GM23338 (cell line): ENCODE measurements at regions not wholly inside any gene's neighbourhood (a gene's known extent, or its start where the extent isn't known, plus 50 kb on each side); places are given as distances from the start of the nearest gene placed in this dataset.

Experiments used
- ATAC-seq: fragments of 200-7000 bp; cut with Tn5 transposase; 3 replicates; pipeline ENCODE4 v1.9.1; 2020
- DNase-seq: peaks from one replicate; pipeline ENCODE4 v3.0.0-alpha.2; 2015; ENCODE audit warnings: low spot score
- H2AFZ ChIP-seq: fragments of 200-600 bp; sonication (generic); 2 replicates; pipeline ENCODE4 v1.8.0; 2016; ENCODE audit warnings: antibody characterized with exemption, mild to moderate bottlenecking, moderate library complexity
- H3F3A ChIP-seq: fragments of 200-600 bp; sonication (generic); replicated peaks from 2 replicates; pipeline ENCODE4 v1.8.0; 2017; ENCODE audit warnings: antibody characterized with exemption, mixed run types, low read depth
- H3K27ac ChIP-seq: fragments of 200-600 bp; sonication (generic); 2 replicates; pipeline ENCODE4 v1.6.1; 2016; ENCODE audit warnings: low read depth
- H3K27me3 ChIP-seq: fragments of 200-600 bp; sonication (generic); 2 replicates; pipeline ENCODE4 v1.8.0; 2016; ENCODE audit warnings: mild to moderate bottlenecking, mixed run types, moderate library complexity; ENCODE audit not compliant: insufficient read depth
- H3K36me3 ChIP-seq: fragments of 200-600 bp; sonication (generic); 2 replicates; pipeline ENCODE4 v1.8.0; 2016; ENCODE audit warnings: mild to moderate bottlenecking; ENCODE audit not compliant: insufficient read depth
- H3K4me1 ChIP-seq: fragments of 200-600 bp; sonication (generic); 2 replicates; pipeline ENCODE4 v1.8.0; 2016; ENCODE audit warnings: mild to moderate bottlenecking, moderate library complexity; ENCODE audit not compliant: insufficient read depth
- H3K4me2 ChIP-seq: fragments of 200-600 bp; sonication (generic); 2 replicates; pipeline ENCODE4 v1.7.1; 2017; ENCODE audit warnings: mixed run types
- H3K4me3 ChIP-seq: fragments of 200-600 bp; sonication (generic); 2 replicates; pipeline ENCODE4 v1.6.1; 2016; ENCODE audit warnings: mixed run types
- H3K79me2 ChIP-seq: fragments of 200-600 bp; sonication (generic); replicated peaks from 2 replicates; pipeline ENCODE4 v1.8.0; 2017; ENCODE audit warnings: mild to moderate bottlenecking; ENCODE audit not compliant: insufficient read depth
- H3K9me2 ChIP-seq: fragments of 200-600 bp; sonication (generic); 2 replicates; pipeline ENCODE4 v1.8.0; 2017; ENCODE audit not compliant: insufficient read depth
- H4K20me1 ChIP-seq: fragments of 200-600 bp; sonication (generic); replicated peaks from 2 replicates; pipeline ENCODE4 v1.8.0; 2017; ENCODE audit warnings: mild to moderate bottlenecking; ENCODE audit not compliant: insufficient read depth
- H3K27ac Mint-ChIP-seq: 2 replicates; pipeline ENCODE4 v1.8.0; 2020; ENCODE audit warnings: inconsistent platforms, mild to moderate bottlenecking, moderate library complexity, mixed read lengths
- H3K27me3 Mint-ChIP-seq: 3 replicates; pipeline ENCODE4 v1.8.0; 2022; ENCODE audit warnings: low read depth, mild to moderate bottlenecking, moderate library complexity, mixed read lengths, inconsistent platforms; ENCODE audit not compliant: insufficient read depth, poor library complexity
- H3K36me3 Mint-ChIP-seq: 3 replicates; pipeline ENCODE4 v1.8.0; 2021; ENCODE audit warnings: low read depth, mild to moderate bottlenecking, inconsistent platforms, moderate library complexity, mixed read lengths
- H3K4me1 Mint-ChIP-seq: 3 replicates; pipeline ENCODE4 v1.8.0; 2020; ENCODE audit warnings: mild to moderate bottlenecking, inconsistent platforms, mixed read lengths
- H3K4me3 Mint-ChIP-seq: 3 replicates; pipeline ENCODE4 v1.8.0; 2021; ENCODE audit warnings: moderate library complexity, mild to moderate bottlenecking, inconsistent platforms, mixed read lengths
- H3K9me3 Mint-ChIP-seq: 3 replicates; pipeline ENCODE4 v1.8.0; 2020; ENCODE audit warnings: moderate library complexity, mild to moderate bottlenecking, inconsistent platforms, mixed read lengths
- CREB1 ChIP-seq: fragments of 250-450 bp; sonication (Bioruptor Pico); IDR thresholded peaks from 2 replicates; pipeline ENCODE4 v1.5.0; 2020; ENCODE audit warnings: low read depth, mild to moderate bottlenecking, moderate library complexity
- EZH2 ChIP-seq: fragments of 200-600 bp; sonication (generic); IDR thresholded peaks from one replicate; pipeline ENCODE4 v1.8.0; 2017; ENCODE audit warnings: antibody characterized with exemption, mild to moderate bottlenecking, low read depth; ENCODE audit not compliant: unreplicated experiment
- JUNB ChIP-seq: IDR thresholded peaks from one replicate; pipeline ENCODE4 v1.6.1; 2016; ENCODE audit warnings: antibody characterized with exemption; ENCODE audit not compliant: unreplicated experiment
- NANOG ChIP-seq: IDR thresholded peaks from 2 replicates; pipeline ENCODE4 v1.6.1; 2016; ENCODE audit warnings: antibody characterized with exemption, borderline replicate concordance
- POLR2AphosphoS5 ChIP-seq: IDR thresholded peaks from 2 replicates; pipeline ENCODE4 v1.6.1; 2016; ENCODE audit warnings: antibody characterized with exemption, low read depth
- STAT1 ChIP-seq: IDR thresholded peaks from one replicate; pipeline ENCODE4 v1.6.1; 2016; ENCODE audit warnings: antibody characterized with exemption; ENCODE audit not compliant: unreplicated experiment
- ZNF114 ChIP-seq: fragments of 250-450 bp; sonication (Bioruptor Pico); IDR thresholded peaks from 2 replicates; pipeline ENCODE4 v1.5.0; 2020; ENCODE audit warnings: mild to moderate bottlenecking, moderate library complexity
- ZNF331 ChIP-seq: fragments of 250-450 bp; sonication (Bioruptor Pico); IDR thresholded peaks from 2 replicates; pipeline ENCODE4 v1.5.0; 2020; ENCODE audit warnings: low read depth, mild to moderate bottlenecking, moderate library complexity
- TF ChIP-seq, protein P1 (sequence below): IDR thresholded peaks from one replicate; pipeline ENCODE4 v1.6.1; 2018; ENCODE audit warnings: antibody characterized with exemption; ENCODE audit not compliant: unreplicated experiment
- TF ChIP-seq, protein P2 (sequence below), 2 experiments: fragments of 200-600 bp in 1 of 2; sonication (generic) in 1 of 2; conservative IDR thresholded peaks; 2 replicates each; pipeline versions ENCODE4 v1.5.1 to v1.6.1; 2016 to 2017; ENCODE audit warnings: antibody characterized with exemption in 2 of 2, low read depth in 2 of 2, mild to moderate bottlenecking in 2 of 2, moderate library complexity in 1 of 2
- TF ChIP-seq, protein P3 (sequence below): IDR thresholded peaks from 2 replicates; pipeline ENCODE4 v1.6.1; 2016; ENCODE audit warnings: antibody characterized with exemption
- TF ChIP-seq, protein P4 (sequence below): fragments of 250-450 bp; sonication (Bioruptor Pico); IDR thresholded peaks from 2 replicates; pipeline ENCODE4 v1.5.0; 2020; ENCODE audit warnings: mild to moderate bottlenecking, moderate library complexity

DNA sequence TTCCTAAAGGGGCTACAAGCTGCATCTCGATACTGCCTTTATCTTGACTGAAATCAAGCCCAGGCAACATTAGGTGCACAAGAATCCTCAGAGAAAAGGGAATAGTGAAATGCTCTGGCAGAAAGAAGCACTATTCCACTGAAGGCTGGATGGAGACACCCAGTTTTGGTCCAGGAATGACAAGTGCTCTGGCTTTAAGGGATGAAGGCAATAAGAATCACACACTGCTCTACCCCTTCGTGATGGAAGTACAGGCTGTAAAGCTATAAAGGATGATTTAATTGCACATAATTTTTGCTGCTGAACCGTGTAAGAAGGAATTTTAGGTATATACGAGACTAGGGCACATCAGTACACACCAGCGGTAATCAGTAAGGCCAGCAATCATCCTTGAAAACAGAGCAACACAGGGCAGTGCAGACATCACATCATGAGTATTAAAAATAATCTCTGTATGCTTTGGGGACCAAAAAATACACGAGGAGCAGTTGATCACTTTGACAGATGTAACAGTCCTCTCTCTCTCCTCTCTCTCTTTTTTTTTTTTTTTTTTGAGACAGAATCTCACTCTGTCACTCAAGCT, 414.6 kb upstream of the TBL1XR1 start (continued):
- TF ChIP-seq, protein P1, sequence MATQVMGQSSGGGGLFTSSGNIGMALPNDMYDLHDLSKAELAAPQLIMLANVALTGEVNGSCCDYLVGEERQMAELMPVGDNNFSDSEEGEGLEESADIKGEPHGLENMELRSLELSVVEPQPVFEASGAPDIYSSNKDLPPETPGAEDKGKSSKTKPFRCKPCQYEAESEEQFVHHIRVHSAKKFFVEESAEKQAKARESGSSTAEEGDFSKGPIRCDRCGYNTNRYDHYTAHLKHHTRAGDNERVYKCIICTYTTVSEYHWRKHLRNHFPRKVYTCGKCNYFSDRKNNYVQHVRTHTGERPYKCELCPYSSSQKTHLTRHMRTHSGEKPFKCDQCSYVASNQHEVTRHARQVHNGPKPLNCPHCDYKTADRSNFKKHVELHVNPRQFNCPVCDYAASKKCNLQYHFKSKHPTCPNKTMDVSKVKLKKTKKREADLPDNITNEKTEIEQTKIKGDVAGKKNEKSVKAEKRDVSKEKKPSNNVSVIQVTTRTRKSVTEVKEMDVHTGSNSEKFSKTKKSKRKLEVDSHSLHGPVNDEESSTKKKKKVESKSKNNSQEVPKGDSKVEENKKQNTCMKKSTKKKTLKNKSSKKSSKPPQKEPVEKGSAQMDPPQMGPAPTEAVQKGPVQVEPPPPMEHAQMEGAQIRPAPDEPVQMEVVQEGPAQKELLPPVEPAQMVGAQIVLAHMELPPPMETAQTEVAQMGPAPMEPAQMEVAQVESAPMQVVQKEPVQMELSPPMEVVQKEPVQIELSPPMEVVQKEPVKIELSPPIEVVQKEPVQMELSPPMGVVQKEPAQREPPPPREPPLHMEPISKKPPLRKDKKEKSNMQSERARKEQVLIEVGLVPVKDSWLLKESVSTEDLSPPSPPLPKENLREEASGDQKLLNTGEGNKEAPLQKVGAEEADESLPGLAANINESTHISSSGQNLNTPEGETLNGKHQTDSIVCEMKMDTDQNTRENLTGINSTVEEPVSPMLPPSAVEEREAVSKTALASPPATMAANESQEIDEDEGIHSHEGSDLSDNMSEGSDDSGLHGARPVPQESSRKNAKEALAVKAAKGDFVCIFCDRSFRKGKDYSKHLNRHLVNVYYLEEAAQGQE, result no peak
- TF ChIP-seq POLR2AphosphoS5, result no peak
- no peak for TF ChIP-seq CREB1 (CRISPR knock-in tag)
- no peak for TF ChIP-seq JUNB
- no peak for TF ChIP-seq STAT1

DNA sequence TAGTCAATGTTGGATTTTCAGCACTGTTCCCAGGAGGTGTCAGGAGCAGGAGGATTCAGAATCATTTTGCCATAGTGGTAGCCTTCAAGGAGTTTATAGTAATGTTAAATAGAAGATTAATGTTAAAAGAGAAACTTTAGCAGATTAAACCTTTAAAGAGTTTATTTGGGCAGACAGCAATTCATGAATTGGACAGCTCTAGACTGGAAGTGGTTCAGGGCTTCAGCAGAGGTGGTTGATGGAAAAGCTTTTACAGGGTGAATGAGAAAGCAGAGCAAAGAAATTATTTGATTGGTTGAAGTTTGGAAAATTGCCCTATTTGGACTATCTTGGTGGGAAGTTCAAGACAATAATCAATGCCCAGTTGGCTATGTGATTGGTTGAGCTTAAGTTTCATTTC, 416.6 kb upstream of the TBL1XR1 start:
- Histone ChIP-seq H3K4me2 (no peak overlapping the region), H2AFZ (no peak overlapping the region), H4K20me1 (no peaks in the 10 kb centered on the region), H3K36me3 (no peaks in the 10 kb centered on the region), H3K4me3 (no peak overlapping the region), H3K79me2 (no peaks in the 10 kb centered on the region), H3K27me3 (no peaks in the 10 kb centered on the region), H3K9me2 (peaks cover 3% of the 10 kb centered on the region; the same call in 1 of the 2 replicates), H3K4me1 (peaks cover 31% of the 10 kb centered on the region), H3K27ac (no peak overlapping the region), H3F3A (0 out of 2 replicates have a peak, but pooled peaks cover 6% of the 10 kb centered on the region)
- no peak for DNase-seq
- H3K9me3 Mint-ChIP-seq, result no peaks in the 10 kb centered on the region
- ATAC-seq, result no peak
- no peak overlapping the region for H3K27ac Mint-ChIP-seq
- H3K4me3 Mint-ChIP-seq, result no peak overlapping the region
- H3K27me3 Mint-ChIP-seq, result peaks cover 5% of the 10 kb centered on the region
- peaks cover 44% of the 10 kb centered on the region for H3K4me1 Mint-ChIP-seq
- TF ChIP-seq ZNF331 (CRISPR knock-in tag), result no peak
- TF ChIP-seq POLR2AphosphoS5, result no peak
- TF ChIP-seq, protein P2, sequence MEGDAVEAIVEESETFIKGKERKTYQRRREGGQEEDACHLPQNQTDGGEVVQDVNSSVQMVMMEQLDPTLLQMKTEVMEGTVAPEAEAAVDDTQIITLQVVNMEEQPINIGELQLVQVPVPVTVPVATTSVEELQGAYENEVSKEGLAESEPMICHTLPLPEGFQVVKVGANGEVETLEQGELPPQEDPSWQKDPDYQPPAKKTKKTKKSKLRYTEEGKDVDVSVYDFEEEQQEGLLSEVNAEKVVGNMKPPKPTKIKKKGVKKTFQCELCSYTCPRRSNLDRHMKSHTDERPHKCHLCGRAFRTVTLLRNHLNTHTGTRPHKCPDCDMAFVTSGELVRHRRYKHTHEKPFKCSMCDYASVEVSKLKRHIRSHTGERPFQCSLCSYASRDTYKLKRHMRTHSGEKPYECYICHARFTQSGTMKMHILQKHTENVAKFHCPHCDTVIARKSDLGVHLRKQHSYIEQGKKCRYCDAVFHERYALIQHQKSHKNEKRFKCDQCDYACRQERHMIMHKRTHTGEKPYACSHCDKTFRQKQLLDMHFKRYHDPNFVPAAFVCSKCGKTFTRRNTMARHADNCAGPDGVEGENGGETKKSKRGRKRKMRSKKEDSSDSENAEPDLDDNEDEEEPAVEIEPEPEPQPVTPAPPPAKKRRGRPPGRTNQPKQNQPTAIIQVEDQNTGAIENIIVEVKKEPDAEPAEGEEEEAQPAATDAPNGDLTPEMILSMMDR (conservative IDR thresholded peaks at IDR 0.05; ENCODE audit: low read depth in 2 of 2), result no peak
- TF ChIP-seq JUNB, result no peak
- no peak for TF ChIP-seq NANOG
- no peak for TF ChIP-seq EZH2
- TF ChIP-seq ZNF114 (CRISPR knock-in tag), result no peak
- TF ChIP-seq, protein P3, sequence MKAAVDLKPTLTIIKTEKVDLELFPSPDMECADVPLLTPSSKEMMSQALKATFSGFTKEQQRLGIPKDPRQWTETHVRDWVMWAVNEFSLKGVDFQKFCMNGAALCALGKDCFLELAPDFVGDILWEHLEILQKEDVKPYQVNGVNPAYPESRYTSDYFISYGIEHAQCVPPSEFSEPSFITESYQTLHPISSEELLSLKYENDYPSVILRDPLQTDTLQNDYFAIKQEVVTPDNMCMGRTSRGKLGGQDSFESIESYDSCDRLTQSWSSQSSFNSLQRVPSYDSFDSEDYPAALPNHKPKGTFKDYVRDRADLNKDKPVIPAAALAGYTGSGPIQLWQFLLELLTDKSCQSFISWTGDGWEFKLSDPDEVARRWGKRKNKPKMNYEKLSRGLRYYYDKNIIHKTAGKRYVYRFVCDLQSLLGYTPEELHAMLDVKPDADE, result no peak
- TF ChIP-seq STAT1, result no peak
- TF ChIP-seq, protein P4, sequence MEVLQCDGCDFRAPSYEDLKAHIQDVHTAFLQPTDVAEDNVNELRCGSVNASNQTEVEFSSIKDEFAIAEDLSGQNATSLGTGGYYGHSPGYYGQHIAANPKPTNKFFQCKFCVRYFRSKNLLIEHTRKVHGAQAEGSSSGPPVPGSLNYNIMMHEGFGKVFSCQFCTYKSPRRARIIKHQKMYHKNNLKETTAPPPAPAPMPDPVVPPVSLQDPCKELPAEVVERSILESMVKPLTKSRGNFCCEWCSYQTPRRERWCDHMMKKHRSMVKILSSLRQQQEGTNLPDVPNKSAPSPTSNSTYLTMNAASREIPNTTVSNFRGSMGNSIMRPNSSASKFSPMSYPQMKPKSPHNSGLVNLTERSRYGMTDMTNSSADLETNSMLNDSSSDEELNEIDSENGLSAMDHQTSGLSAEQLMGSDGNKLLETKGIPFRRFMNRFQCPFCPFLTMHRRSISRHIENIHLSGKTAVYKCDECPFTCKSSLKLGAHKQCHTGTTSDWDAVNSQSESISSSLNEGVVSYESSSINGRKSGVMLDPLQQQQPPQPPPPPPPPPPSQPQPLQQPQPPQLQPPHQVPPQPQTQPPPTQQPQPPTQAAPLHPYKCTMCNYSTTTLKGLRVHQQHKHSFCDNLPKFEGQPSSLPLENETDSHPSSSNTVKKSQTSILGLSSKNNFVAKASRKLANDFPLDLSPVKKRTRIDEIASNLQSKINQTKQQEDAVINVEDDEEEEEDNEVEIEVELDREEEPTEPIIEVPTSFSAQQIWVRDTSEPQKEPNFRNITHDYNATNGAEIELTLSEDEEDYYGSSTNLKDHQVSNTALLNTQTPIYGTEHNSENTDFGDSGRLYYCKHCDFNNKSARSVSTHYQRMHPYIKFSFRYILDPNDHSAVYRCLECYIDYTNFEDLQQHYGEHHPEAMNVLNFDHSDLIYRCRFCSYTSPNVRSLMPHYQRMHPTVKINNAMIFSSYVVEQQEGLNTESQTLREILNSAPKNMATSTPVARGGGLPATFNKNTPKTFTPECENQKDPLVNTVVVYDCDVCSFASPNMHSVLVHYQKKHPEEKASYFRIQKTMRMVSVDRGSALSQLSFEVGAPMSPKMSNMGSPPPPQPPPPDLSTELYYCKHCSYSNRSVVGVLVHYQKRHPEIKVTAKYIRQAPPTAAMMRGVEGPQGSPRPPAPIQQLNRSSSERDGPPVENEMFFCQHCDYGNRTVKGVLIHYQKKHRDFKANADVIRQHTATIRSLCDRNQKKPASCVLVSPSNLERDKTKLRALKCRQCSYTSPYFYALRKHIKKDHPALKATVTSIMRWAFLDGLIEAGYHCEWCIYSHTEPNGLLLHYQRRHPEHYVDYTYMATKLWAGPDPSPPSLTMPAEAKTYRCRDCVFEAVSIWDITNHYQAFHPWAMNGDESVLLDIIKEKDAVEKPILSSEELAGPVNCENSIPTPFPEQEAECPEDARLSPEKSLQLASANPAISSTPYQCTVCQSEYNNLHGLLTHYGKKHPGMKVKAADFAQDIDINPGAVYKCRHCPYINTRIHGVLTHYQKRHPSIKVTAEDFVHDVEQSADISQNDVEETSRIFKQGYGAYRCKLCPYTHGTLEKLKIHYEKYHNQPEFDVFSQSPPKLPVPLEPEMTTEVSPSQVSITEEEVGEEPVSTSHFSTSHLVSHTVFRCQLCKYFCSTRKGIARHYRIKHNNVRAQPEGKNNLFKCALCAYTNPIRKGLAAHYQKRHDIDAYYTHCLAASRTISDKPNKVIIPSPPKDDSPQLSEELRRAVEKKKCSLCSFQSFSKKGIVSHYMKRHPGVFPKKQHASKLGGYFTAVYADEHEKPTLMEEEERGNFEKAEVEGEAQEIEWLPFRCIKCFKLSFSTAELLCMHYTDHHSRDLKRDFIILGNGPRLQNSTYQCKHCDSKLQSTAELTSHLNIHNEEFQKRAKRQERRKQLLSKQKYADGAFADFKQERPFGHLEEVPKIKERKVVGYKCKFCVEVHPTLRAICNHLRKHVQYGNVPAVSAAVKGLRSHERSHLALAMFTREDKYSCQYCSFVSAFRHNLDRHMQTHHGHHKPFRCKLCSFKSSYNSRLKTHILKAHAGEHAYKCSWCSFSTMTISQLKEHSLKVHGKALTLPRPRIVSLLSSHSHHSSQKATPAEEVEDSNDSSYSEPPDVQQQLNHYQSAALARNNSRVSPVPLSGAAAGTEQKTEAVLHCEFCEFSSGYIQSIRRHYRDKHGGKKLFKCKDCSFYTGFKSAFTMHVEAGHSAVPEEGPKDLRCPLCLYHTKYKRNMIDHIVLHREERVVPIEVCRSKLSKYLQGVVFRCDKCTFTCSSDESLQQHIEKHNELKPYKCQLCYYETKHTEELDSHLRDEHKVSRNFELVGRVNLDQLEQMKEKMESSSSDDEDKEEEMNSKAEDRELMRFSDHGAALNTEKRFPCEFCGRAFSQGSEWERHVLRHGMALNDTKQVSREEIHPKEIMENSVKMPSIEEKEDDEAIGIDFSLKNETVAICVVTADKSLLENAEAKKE (CRISPR knock-in tag), result no peak
- H3K36me3 Mint-ChIP-seq, result no peaks in the 10 kb centered on the region; the same call in 2 of the 3 replicates
